ENCODE measurements at regions not wholly inside any gene's neighbourhood (a gene's known extent, or its start where the extent isn't known, plus 50 kb on each side); places are given as distances from the start of the nearest gene placed in this dataset.

DNA sequence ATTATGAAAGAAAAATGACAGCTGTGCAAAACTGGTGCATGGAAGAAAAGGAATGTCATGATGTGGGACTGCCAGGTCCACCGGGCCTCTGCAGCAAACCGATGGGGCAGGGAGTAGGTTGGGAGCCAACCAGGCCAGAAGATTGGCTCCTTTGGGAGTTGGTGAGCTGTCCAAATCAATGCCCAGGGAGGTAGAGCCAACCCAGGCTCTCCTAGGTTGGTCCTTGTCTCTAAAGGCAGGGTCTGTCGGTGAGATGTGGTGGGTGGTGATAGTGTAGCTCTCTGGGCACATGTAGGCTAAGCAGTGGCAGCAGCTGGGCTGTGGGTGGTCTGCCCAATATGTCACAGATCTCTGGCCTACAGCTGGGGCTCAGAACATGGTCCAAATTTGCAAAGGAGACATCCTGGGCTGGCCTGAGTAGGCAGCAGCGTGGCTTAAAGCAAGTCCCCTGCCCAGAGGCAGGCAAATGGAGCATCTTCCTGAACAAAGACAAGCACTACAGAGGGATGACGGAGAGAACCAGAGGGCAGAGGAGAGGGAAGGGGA, 61.2 kb upstream of the PRDX6 start:
- DNase-seq = no peak
- ChIA-PET POLR2A (no interaction called here), CTCF (no interaction called here)
- Mint-ChIP-seq H3K27me3 (no peaks in the 10 kb centered on the region), H3K36me3 (ENCODE audit: low read depth) (peaks cover 2% of the 10 kb centered on the region), H3K4me1 (peaks cover 13% of the 10 kb centered on the region), H3K4me3 (no peak overlapping the region), H3K27ac (no peak overlapping the region), H3K9me3 (no peaks in the 10 kb centered on the region)

DNA sequence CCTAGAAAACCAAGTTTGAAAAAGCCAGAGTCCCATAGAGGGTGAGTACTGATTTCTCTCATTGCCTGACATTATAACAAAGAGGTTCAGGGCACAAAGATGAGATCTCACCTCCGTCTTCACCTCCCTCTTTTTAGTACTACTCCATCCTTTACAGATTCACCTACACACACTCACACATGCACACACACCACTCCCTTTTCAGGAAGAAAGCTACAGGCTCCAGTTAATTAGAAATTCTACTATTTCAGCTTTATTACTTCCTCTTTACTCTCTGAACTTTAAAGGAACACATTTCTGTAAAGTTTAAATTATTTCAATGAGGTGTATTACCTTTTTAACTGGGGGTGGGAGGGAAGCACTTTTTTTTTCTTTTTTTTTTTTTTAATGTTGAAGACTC, 59.6 kb upstream of the PRDX6 start:
- CTCF ChIA-PET = interaction anchor here (1.0 to 1.5 kb wide), 3 partner anchors 11 to 1326 kb away, joined by 3 to 8 read pairs (median 4); no protein-coding TSS in a partner anchor
- Mint-ChIP-seq H3K9me3 (no peaks in the 10 kb centered on the region), H3K27ac (no peak overlapping the region)

DNA sequence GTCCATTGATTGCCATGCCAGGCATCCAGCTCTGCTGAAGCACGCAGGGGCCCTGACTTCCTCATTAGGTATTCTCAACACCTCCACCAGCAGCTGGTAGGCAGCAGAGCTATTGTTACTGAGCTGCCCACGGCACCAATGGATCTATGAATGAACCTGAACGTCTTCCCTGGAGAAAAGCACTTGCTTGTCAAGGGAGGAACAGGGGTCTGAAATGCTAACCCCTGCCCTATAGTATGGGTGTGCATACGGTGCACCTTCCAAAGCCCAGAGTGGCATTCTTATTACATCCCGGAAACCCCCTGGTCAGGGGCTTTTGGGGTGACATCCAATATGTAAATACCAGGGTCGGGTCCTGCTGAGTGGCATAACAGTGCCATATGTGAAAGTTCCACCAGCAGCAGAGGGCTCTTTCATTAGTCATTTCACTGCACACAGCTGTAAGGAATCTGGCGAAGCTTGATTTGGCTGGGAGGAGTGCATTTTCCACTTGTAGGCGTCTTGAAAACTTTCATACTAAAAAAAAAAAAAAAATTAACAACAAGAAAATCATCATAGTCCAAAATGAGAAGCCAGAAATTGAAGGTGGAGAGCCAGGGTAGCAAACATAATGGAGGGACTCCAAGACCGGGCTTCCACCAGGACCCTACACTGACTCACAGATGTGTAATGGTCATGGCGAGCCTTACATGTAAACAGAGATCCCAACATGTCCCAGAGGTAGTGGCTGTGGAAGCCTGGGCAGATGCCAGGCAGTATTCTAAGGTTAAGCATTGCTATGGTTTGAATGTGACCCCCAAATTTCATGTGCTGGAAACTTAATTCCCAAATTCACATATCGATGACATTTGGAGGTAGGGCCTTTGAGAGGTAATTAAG, 58.8 kb upstream of the PRDX6 start:
- H3K27me3 Mint-ChIP-seq = no peaks in the 10 kb centered on the region
- POLR2A ChIA-PET = no interaction called here
- H3K36me3 Mint-ChIP-seq (ENCODE audit: low read depth) = peaks cover 2% of the 10 kb centered on the region
- no peak overlapping the region for H3K4me3 Mint-ChIP-seq
- H3K9me3 Mint-ChIP-seq = no peaks in the 10 kb centered on the region
- CTCF ChIA-PET = interaction anchor here (0.6 to 1.5 kb wide), 5 partner anchors 10 to 1325 kb away, joined by 3 to 8 read pairs (median 4); no protein-coding TSS in a partner anchor
- H3K27ac Mint-ChIP-seq = no peak overlapping the region
- DNase-seq = no peak
- peaks cover 6% of the 10 kb centered on the region for H3K4me1 Mint-ChIP-seq

More for the DNA sequence above, 59.6 kb upstream of the PRDX6 start:
- peaks cover 2% of the 10 kb centered on the region for H3K36me3 Mint-ChIP-seq (ENCODE audit: low read depth)
- DNase-seq = no peak
- H3K4me3 Mint-ChIP-seq = no peak overlapping the region
- peaks cover 6% of the 10 kb centered on the region for H3K4me1 Mint-ChIP-seq
- POLR2A ChIA-PET = no interaction called here
- no peaks in the 10 kb centered on the region for H3K27me3 Mint-ChIP-seq

DNA sequence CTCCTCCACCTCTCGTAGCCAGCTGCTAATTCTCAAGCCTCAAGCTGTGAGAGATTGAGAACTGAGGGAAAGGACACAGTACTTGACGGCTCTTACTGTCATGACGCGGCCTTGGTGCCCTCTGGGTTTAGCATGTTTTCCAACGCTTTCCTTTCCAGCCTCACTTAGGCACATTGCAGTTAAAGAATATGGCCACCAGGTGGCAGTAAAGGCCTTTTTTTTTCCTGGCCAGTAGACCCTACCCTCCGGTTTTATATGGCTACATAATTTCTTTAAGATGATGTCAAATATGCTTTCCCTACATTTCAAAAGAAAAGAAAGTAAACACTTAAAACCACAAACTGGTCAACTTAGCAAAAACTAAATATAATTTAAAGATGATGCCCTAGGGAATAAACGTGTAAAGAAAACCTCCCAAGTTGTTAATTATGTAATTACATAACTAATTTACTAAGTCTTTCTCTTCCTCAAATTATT, 56.8 kb upstream of the PRDX6 start:
- Mint-ChIP-seq H3K9me3 (no peaks in the 10 kb centered on the region), H3K4me3 (no peak overlapping the region), H3K27me3 (no peaks in the 10 kb centered on the region), H3K4me1 (peaks cover 6% of the 10 kb centered on the region), H3K36me3 (ENCODE audit: low read depth) (peaks cover 2% of the 10 kb centered on the region), H3K27ac (no peak overlapping the region)
- ChIA-PET POLR2A (interaction anchor here (1.0 to 1.4 kb wide), 2 partner anchors 404 kb away, joined by 3 to 4 read pairs; partner anchors contain the start of genes CENPL and DARS2), CTCF (interaction anchor here (0.5 to 2.8 kb wide), 10 partner anchors 9 to 842 kb away, joined by 3 to 28 read pairs (median 4); no protein-coding TSS in a partner anchor)
- peak; percentile 58 for DNase-seq

DNA sequence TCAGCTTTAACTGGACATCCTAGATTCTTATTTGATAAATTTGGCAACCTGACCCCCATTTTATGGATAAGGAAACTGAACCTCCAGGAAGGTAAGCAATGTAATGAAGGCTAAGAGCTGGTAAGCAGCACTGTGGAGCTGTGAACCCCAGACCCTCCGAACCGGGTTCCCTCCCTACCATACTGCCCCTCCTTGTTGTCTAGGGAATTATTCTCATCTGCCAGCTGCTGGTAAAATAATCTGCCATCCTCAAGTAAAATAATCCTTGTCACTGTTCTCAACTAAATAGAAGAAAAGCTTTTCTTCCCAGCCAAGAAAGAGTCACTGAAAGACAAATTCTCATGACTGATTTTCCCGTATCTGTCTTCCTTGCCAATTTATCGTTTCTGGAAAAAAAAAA, 55.8 kb upstream of the PRDX6 start:
- POLR2A ChIA-PET = interaction anchor here (1.2 to 1.4 kb wide), 2 partner anchors 8 to 403 kb away, joined by 3 to 4 read pairs; partner anchors contain the start of genes CENPL and DARS2

DNA sequence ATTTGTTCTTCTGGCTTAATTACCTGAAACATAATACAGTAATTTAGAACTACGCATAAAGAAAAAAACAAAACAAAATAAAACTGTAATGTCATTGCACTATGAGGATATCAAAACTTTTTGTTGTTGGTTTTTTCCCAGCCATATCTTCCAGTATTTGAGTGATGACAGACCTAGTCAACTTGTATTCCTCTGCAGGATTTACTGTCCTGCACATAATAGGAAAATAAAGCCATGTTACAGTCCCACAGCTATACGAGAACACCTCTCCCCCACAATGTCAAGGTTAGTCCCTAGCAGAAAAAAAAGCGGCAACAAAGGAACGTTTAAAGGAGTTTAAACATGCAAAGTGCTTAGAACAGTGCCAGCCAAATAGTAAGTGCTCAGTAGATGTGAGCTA, 55.3 kb upstream of the PRDX6 start:
- CTCF ChIA-PET = interaction anchor here (0.8 to 2.8 kb wide), 3 partner anchors 9 to 796 kb away, joined by 3 to 28 read pairs (median 8); no protein-coding TSS in a partner anchor
- Mint-ChIP-seq H3K4me3 (no peak overlapping the region), H3K4me1 (peaks cover 6% of the 10 kb centered on the region), H3K27me3 (no peaks in the 10 kb centered on the region), H3K36me3 (ENCODE audit: low read depth) (no peaks in the 10 kb centered on the region), H3K9me3 (no peaks in the 10 kb centered on the region), H3K27ac (no peak overlapping the region)
- POLR2A ChIA-PET = interaction anchor here (1.2 to 1.4 kb wide), 2 partner anchors 8 to 403 kb away, joined by 3 to 4 read pairs; partner anchors contain the start of genes CENPL and DARS2
- DNase-seq = no peak

More for the DNA sequence above, 55.8 kb upstream of the PRDX6 start:
- CTCF ChIA-PET = interaction anchor here (0.8 to 2.8 kb wide), 3 partner anchors 9 to 797 kb away, joined by 3 to 28 read pairs (median 8); no protein-coding TSS in a partner anchor
- peaks cover 6% of the 10 kb centered on the region for H3K4me1 Mint-ChIP-seq
- no peaks in the 10 kb centered on the region for H3K27me3 Mint-ChIP-seq
- DNase-seq = no peak
- no peak overlapping the region for H3K27ac Mint-ChIP-seq
- no peak overlapping the region for H3K4me3 Mint-ChIP-seq
- no peaks in the 10 kb centered on the region for H3K9me3 Mint-ChIP-seq
- no peaks in the 10 kb centered on the region for H3K36me3 Mint-ChIP-seq (ENCODE audit: low read depth)

DNA sequence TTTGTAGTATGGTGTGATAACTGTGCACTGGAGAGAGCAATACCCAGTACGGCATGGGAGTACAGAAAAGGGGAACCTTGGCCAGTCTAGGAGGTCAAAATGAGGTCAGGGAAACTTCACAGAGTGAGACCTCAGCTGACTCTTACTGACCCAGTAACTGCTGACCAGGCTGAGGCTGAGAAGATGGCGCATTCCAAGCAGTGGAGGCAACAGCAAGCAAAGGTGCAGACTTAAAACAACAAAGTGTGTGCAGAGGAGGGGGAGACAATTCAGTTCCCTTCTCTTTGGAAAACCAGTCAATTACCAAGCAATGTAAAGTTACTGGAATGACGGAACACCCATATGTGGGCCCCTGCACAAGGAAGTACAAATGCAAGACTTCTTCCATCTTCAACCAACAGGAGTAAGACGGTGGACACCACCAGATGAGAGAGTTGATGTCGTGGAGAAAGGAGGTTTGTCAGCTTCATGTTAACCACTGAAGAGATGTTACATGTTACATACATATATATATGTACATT, 54.6 kb upstream of the PRDX6 start:
- no peaks in the 10 kb centered on the region for H3K27me3 Mint-ChIP-seq
- H3K27ac Mint-ChIP-seq = no peak overlapping the region
- peaks cover 6% of the 10 kb centered on the region for H3K4me1 Mint-ChIP-seq
- no peak overlapping the region for H3K4me3 Mint-ChIP-seq
- no peaks in the 10 kb centered on the region for H3K9me3 Mint-ChIP-seq
- H3K36me3 Mint-ChIP-seq (ENCODE audit: low read depth) = no peaks in the 10 kb centered on the region
- ChIA-PET CTCF (interaction anchor here (0.8 kb wide), 1 partner anchor 85 kb away, joined by 3 read pairs; no protein-coding TSS in a partner anchor), POLR2A (no interaction called here)
- DNase-seq = no peak

DNA sequence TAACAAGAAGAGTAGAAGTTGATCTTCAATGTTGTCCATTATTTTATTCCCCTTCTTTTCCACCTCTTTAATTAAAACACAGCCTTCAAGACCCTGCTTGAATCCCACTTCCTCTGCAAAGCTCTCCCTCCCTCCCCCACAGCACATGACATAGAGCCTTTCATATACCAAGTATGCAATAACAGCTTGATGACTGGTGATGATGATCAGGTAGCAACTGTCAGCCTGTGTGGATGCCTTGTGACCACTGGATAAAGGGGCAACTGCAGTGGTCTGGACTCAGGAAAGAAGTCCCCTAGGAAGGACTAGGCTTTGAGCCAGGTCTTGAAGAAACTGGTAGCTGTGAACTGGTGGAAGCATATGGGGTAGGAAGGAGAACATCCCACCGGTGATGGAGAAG, 53.8 kb upstream of the PRDX6 start:
- Mint-ChIP-seq H3K27ac (no peak overlapping the region), H3K4me3 (no peak overlapping the region), H3K4me1 (peaks cover 8% of the 10 kb centered on the region), H3K27me3 (no peaks in the 10 kb centered on the region), H3K36me3 (ENCODE audit: low read depth) (no peaks in the 10 kb centered on the region), H3K9me3 (no peaks in the 10 kb centered on the region)
- CTCF ChIA-PET = no interaction called here
- POLR2A ChIA-PET = no interaction called here
- DNase-seq = no peak

DNA sequence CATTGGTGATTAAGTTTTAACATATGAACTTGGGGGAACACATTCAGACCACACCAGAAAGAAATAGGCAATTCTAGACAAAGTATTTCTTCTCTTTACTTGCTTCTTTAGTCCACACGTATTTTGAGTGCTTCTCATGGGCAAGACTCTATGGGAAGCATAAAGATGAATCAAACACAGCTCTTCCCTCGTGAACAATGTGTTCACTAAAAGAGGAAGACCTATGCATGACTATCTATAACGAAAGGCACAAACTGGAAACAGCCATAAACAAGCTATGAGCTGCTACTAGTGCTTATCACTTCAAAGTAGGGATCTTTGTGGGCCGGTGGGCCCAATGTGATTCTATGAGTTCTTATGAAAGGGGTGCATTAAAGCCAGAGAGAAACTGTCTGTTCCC, 53.0 kb upstream of the PRDX6 start:
- POLR2A ChIA-PET = no interaction called here
- H3K4me3 Mint-ChIP-seq = no peak overlapping the region
- peaks cover 9% of the 10 kb centered on the region for H3K4me1 Mint-ChIP-seq
- H3K9me3 Mint-ChIP-seq = no peaks in the 10 kb centered on the region
- H3K36me3 Mint-ChIP-seq (ENCODE audit: low read depth) = no peaks in the 10 kb centered on the region
- no peak overlapping the region for H3K27ac Mint-ChIP-seq
- no peak for DNase-seq
- no peaks in the 10 kb centered on the region for H3K27me3 Mint-ChIP-seq
- CTCF ChIA-PET = no interaction called here

DNA sequence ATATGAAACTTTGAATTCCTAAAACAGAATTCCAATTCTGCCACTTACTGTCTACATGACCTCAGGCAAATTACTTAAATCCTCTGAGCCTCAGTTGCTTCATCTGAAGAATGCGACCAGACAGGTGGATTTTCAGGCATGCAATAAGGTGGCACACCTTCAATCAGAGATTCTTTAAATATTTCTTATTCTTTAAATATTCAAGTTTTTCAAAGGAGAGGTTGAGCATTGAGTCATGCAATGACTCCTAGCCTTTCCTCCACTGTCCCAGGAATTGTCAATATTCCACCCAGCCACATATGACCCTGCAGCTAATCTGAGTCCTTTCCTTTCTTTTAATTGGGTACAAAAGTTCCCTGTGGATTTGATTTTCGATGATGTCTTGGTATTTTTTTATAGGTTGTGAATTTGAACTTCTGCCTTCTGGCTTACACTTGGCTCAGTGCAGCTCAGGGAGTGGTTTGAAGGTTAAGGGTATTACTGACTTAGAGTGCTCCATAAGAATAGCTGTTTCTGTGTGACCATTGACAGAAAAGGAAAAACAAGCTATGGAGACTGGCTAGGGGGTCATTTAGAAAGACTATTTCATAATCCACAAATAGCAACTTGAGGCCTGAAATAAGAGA, 52.2 kb upstream of the PRDX6 start:
- Mint-ChIP-seq H3K4me1 (peaks cover 17% of the 10 kb centered on the region), H3K27me3 (no peaks in the 10 kb centered on the region), H3K27ac (no peak overlapping the region), H3K9me3 (no peaks in the 10 kb centered on the region), H3K4me3 (no peak overlapping the region), H3K36me3 (ENCODE audit: low read depth) (no peaks in the 10 kb centered on the region)
- POLR2A ChIA-PET = no interaction called here
- CTCF ChIA-PET = no interaction called here
- DNase-seq = no peak

DNA sequence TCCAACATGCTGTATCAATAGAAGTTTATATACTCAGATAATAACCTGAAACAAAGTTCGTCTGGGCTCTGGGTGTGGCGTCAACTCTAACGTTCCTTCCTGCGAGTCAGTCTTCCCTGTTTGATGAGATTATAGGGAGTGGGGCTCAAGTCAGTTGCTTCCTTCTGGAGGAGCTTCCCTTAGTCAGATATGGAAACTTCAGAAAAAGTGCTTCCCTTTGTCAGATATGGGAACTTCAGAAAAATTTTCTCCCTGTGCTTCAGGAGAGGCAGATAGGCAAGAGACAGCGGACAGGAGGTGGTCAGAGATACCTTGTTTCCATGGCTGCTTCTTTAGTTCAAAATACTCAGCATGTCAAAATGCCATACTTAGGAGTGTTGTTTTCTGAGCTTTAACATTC, 51.1 kb upstream of the PRDX6 start:
- no peaks in the 10 kb centered on the region for H3K9me3 Mint-ChIP-seq
- H3K27ac Mint-ChIP-seq = no peak overlapping the region
- ChIA-PET POLR2A (interaction anchor here (0.8 kb wide), 1 partner anchor 12 kb away, joined by 3 read pairs; no protein-coding TSS in a partner anchor), CTCF (no interaction called here)
- no peak overlapping the region for H3K4me3 Mint-ChIP-seq
- no peaks in the 10 kb centered on the region for H3K36me3 Mint-ChIP-seq (ENCODE audit: low read depth)
- peaks cover 22% of the 10 kb centered on the region for H3K4me1 Mint-ChIP-seq
- no peaks in the 10 kb centered on the region for H3K27me3 Mint-ChIP-seq
- no peak for DNase-seq

DNA sequence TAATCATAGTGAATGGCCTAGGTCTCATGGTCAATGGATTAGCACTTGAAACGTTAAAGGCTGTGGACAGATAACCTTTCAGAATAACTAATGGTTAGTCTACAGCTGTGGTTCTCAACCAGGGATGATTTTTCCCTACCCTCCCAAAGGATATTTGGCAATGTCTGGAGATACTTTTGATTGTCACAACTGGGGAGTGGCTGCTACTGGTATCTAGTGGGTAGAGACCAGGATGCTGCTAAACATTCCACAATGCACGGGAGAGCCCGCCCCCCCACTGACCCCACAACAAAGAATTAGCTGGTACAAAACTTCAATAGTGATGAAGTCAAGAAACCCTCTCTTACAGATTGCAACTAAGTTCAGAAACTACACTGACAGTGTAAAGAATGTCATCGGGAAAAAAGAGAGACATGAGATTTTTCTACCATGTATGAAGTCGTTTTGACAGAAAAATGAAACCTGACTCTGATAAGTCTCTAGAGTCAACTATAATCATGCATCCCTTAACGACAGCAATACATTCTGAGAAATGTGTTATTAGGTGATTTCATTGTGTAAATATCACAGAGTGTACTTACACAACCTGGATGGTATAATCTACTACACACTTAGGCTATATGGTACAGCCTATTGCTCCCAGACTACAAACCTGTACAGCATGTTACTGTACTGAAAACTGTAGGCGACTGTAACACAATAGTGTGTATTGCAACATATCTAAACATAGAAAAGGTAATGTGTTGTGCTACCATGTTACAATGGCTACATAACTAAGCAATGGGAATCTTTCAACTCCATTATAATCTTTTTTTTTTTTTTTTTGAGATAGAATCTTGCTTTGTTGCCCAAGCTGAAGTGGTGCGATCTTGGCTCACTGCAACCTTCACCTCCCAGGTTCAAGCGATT, 49.7 kb upstream of the PRDX6 start:
- H3K4me3 Mint-ChIP-seq = no peak overlapping the region
- H3K27me3 Mint-ChIP-seq = no peaks in the 10 kb centered on the region
- H3K4me1 Mint-ChIP-seq = peaks cover 29% of the 10 kb centered on the region
- CTCF ChIA-PET = interaction anchor here (0.7 to 2.6 kb wide), 2 partner anchors 288 to 651 kb away, joined by 4 to 17 read pairs; partner anchors contain the start of gene KLHL20
- no peak for DNase-seq
- POLR2A ChIA-PET = interaction anchor here (0.6 kb wide), 1 partner anchor 417 kb away, joined by 3 read pairs; no protein-coding TSS in a partner anchor
- no peaks in the 10 kb centered on the region for H3K9me3 Mint-ChIP-seq
- H3K27ac Mint-ChIP-seq = no peak overlapping the region
- no peaks in the 10 kb centered on the region for H3K36me3 Mint-ChIP-seq (ENCODE audit: low read depth)
